MM.1S (cell line): ENCODE measurements at regions not wholly inside any gene's neighbourhood (a gene's known extent, or its start where the extent isn't known, plus 50 kb on each side); places are given as distances from the start of the nearest gene placed in this dataset.

Experiments
- CTCF ChIP-seq: fragments of 300-600 bp; sonication (generic); IDR thresholded peaks from 2 replicates; pipeline ENCODE4 v1.5.1; 2016; ENCODE audit warnings: antibody characterized with exemption, low read length, mixed read lengths
- EZH2 ChIP-seq: fragments of 300-600 bp; sonication (generic); optimal IDR thresholded peaks from 2 replicates; pipeline ENCODE3; 2017; ENCODE audit warnings: low read depth, mild to moderate bottlenecking, antibody characterized with exemption, low read length, mixed read lengths

DNA sequence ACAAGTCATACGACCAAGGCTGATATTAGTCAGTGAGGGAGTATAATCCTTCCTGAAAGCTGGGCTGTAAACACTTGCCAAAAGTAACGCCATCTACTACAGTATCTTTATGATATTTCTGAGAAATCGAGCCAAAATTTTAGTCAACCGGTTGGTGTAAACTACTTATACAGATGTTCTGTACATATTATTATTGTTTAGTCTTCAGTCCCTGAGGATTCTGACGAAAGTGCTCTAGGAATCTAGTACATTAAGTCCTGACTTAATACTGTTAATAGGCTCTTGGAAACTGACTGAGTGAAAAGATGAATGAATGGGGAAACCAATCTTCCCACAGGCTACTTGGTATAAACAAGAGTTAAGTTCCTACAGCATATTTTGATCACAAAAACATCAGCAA is 274.3 kb downstream of the USP25 start:
- TF ChIP-seq CTCF (no peak), EZH2 (no peak)
